ENCODE measurements at regions not wholly inside any gene's neighbourhood (a gene's known extent, or its start where the extent isn't known, plus 50 kb on each side); places are given as distances from the start of the nearest gene placed in this dataset.

DNA sequence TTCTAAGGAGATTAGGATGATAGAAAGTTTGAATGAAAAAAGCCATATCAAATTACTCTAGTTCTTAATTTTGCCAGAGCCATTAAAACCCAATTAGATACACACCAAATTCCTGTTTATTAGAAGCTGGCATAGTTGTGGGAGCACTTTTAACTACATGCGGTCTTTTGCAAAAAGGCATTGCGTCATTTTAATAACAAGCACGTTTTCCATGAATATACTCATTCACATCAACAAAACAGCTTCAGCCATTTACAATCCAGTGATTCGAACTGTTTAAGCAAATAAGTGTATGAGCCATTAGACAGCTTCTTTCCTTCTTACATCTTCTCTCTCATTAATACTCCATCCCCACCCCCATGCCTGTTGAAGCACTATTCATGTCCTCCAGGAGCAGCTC is 109.5 kb upstream of the EOLA2 start:
- Histone ChIP-seq H3K36me3 (ENCODE audit: control insufficient read depth, insufficient read depth, low read length) (no peaks in the 10 kb centered on the region), H3K4me1 (ENCODE audit: control insufficient read depth, insufficient read depth, low read length) (no peaks in the 10 kb centered on the region; the same call in 1 of the 2 replicates), H3K9me3 (ENCODE audit: control insufficient read depth, insufficient read depth, low read depth, low read length) (no peaks in the 10 kb centered on the region), H3K27me3 (ENCODE audit: control insufficient read depth, insufficient read depth, low read length) (no peaks in the 10 kb centered on the region), H3K27ac (ENCODE audit: low read length) (no peak overlapping the region), H3K4me3 (ENCODE audit: low read depth in 2 of 2, low read length in 2 of 2) (no peak overlapping the region)
- POLR2A ChIA-PET = no interaction called here
- no TSS peak for BruUV-seq (replicated peaks)
- ATAC-seq (no peak), DNase-seq (ENCODE audit: low read depth, low spot score) (no peak)
- intact Hi-C loops (cut with micrococcal nuclease; ENCODE audit: unreplicated experiment) = no loop called here
- TF ChIP-seq, protein P1, sequence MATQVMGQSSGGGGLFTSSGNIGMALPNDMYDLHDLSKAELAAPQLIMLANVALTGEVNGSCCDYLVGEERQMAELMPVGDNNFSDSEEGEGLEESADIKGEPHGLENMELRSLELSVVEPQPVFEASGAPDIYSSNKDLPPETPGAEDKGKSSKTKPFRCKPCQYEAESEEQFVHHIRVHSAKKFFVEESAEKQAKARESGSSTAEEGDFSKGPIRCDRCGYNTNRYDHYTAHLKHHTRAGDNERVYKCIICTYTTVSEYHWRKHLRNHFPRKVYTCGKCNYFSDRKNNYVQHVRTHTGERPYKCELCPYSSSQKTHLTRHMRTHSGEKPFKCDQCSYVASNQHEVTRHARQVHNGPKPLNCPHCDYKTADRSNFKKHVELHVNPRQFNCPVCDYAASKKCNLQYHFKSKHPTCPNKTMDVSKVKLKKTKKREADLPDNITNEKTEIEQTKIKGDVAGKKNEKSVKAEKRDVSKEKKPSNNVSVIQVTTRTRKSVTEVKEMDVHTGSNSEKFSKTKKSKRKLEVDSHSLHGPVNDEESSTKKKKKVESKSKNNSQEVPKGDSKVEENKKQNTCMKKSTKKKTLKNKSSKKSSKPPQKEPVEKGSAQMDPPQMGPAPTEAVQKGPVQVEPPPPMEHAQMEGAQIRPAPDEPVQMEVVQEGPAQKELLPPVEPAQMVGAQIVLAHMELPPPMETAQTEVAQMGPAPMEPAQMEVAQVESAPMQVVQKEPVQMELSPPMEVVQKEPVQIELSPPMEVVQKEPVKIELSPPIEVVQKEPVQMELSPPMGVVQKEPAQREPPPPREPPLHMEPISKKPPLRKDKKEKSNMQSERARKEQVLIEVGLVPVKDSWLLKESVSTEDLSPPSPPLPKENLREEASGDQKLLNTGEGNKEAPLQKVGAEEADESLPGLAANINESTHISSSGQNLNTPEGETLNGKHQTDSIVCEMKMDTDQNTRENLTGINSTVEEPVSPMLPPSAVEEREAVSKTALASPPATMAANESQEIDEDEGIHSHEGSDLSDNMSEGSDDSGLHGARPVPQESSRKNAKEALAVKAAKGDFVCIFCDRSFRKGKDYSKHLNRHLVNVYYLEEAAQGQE (IDR thresholded peaks at IDR 0.05; ENCODE audit: insufficient read depth in 1 of 2, low read depth in 2 of 2, low read length in 1 of 2) = no peak
- TF ChIP-seq TCF7L2 (IDR thresholded peaks at IDR 0.05; ENCODE audit: low read depth, low read length) (no peak), POLR2AphosphoS5 (IDR thresholded peaks at IDR 0.05; ENCODE audit: low read depth, low read length) (no peak), SIN3A (IDR thresholded peaks at IDR 0.05; ENCODE audit: borderline replicate concordance, insufficient read depth, low read depth, low read length) (no peak)
- TF ChIP-seq, protein P2, sequence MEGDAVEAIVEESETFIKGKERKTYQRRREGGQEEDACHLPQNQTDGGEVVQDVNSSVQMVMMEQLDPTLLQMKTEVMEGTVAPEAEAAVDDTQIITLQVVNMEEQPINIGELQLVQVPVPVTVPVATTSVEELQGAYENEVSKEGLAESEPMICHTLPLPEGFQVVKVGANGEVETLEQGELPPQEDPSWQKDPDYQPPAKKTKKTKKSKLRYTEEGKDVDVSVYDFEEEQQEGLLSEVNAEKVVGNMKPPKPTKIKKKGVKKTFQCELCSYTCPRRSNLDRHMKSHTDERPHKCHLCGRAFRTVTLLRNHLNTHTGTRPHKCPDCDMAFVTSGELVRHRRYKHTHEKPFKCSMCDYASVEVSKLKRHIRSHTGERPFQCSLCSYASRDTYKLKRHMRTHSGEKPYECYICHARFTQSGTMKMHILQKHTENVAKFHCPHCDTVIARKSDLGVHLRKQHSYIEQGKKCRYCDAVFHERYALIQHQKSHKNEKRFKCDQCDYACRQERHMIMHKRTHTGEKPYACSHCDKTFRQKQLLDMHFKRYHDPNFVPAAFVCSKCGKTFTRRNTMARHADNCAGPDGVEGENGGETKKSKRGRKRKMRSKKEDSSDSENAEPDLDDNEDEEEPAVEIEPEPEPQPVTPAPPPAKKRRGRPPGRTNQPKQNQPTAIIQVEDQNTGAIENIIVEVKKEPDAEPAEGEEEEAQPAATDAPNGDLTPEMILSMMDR (IDR thresholded peaks at IDR 0.05) = no peak
- CTCF ChIA-PET = no interaction called here
- in situ Hi-C loops (cut with HindIII; ENCODE audit: low pct_unique_long_range_greater_than_20kb, low sequenced_read_pairs) = no loop called here

DNA sequence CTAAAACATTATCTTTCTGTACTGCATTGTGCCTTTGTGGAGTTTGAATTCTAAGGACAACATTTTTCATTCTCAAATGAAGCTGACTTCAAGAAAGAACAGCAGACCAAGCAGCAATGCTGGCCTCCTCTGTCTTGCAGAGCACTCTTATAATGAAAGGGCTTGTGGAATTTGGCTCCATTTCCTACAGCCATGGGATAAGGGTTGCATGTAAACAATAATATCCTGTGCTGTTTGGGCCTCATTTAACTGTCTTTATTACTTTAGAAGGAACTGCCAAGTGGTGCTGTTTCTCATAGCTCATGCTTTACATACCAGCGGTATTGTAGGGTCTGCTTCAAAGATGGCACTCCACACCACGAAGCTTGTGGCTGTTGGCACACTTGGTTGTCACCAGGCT is 111.4 kb upstream of the EOLA2 start:
- Histone ChIP-seq H3K27me3 (ENCODE audit: control insufficient read depth, insufficient read depth, low read length) (no peaks in the 10 kb centered on the region), H3K36me3 (ENCODE audit: control insufficient read depth, insufficient read depth, low read length) (no peaks in the 10 kb centered on the region), H3K4me1 (ENCODE audit: control insufficient read depth, insufficient read depth, low read length) (no peaks in the 10 kb centered on the region; the same call in 1 of the 2 replicates), H3K9me3 (ENCODE audit: control insufficient read depth, insufficient read depth, low read depth, low read length) (no peaks in the 10 kb centered on the region), H3K27ac (ENCODE audit: low read length) (no peak overlapping the region), H3K4me3 (ENCODE audit: low read depth in 2 of 2, low read length in 2 of 2) (no peak overlapping the region)
- TF ChIP-seq, protein P2 (IDR thresholded peaks at IDR 0.05) = no peak
- no peak for TF ChIP-seq SIN3A (IDR thresholded peaks at IDR 0.05; ENCODE audit: borderline replicate concordance, insufficient read depth, low read depth, low read length)
- TF ChIP-seq POLR2AphosphoS5 (IDR thresholded peaks at IDR 0.05; ENCODE audit: low read depth, low read length) = no peak
- TF ChIP-seq TCF7L2 (IDR thresholded peaks at IDR 0.05; ENCODE audit: low read depth, low read length) = no peak
- TF ChIP-seq, protein P1 (IDR thresholded peaks at IDR 0.05; ENCODE audit: insufficient read depth in 1 of 2, low read depth in 2 of 2, low read length in 1 of 2) = no peak
- ATAC-seq (no peak), DNase-seq (ENCODE audit: low read depth, low spot score) (no peak)
- no TSS peak for BruUV-seq (replicated peaks)
- CTCF ChIA-PET = interaction anchor here (0.6 kb wide), 1 partner anchor 584 kb away, joined by 3 read pairs; no protein-coding TSS in a partner anchor
- intact Hi-C loops (cut with micrococcal nuclease; ENCODE audit: unreplicated experiment) = no loop called here
- POLR2A ChIA-PET = no interaction called here
- in situ Hi-C loops (cut with HindIII; ENCODE audit: low pct_unique_long_range_greater_than_20kb, low sequenced_read_pairs) = no loop called here

Measured in Panc1 (cell line).